ENCODE measurements at regions not wholly inside any gene's neighbourhood (a gene's known extent, or its start where the extent isn't known, plus 50 kb on each side); places are given as distances from the start of the nearest gene placed in this dataset.
"Not testable (repeated sequence)": the region's sequence is repeated elsewhere in the genome, so short reads cannot be mapped to it uniquely, and the experiment has no call there.

GRCh38 chr15:69675731-69676130, 223.1 kb downstream of the RPLP1 start:
- no peak overlapping the region for H3K27ac ChIP-seq (ENCODE audit: insufficient read depth, low read length)
- no peaks in the 10 kb centered on the region for H3K4me1 ChIP-seq (ENCODE audit: control insufficient read depth, extremely low read depth, insufficient read depth, low read length)
- H3K36me3 ChIP-seq (ENCODE audit: control insufficient read depth, insufficient read depth, low read length) = no peaks in the 10 kb centered on the region
- peaks cover 4% of the 10 kb centered on the region for H3K27me3 ChIP-seq (ENCODE audit: control insufficient read depth, insufficient read depth, low read length)
- H3K4me2 ChIP-seq (ENCODE audit: extremely low read depth, insufficient read depth, low read length) = no peak overlapping the region
- TF ChIP-seq, protein P1, sequence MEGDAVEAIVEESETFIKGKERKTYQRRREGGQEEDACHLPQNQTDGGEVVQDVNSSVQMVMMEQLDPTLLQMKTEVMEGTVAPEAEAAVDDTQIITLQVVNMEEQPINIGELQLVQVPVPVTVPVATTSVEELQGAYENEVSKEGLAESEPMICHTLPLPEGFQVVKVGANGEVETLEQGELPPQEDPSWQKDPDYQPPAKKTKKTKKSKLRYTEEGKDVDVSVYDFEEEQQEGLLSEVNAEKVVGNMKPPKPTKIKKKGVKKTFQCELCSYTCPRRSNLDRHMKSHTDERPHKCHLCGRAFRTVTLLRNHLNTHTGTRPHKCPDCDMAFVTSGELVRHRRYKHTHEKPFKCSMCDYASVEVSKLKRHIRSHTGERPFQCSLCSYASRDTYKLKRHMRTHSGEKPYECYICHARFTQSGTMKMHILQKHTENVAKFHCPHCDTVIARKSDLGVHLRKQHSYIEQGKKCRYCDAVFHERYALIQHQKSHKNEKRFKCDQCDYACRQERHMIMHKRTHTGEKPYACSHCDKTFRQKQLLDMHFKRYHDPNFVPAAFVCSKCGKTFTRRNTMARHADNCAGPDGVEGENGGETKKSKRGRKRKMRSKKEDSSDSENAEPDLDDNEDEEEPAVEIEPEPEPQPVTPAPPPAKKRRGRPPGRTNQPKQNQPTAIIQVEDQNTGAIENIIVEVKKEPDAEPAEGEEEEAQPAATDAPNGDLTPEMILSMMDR (conservative IDR thresholded peaks at IDR 0.05 in 1 of 2, IDR thresholded peaks at IDR 0.05 in 1 of 2; ENCODE audit: low read depth in 1 of 2, low read length in 2 of 2) = no peak
- TF ChIP-seq EZH2 (IDR thresholded peaks at IDR 0.05; ENCODE audit: low read length, missing control alignments) = no peak
- H4K20me1 ChIP-seq (ENCODE audit: control insufficient read depth, extremely low read depth, insufficient read depth, low read length) = no peaks in the 10 kb centered on the region
- no peak overlapping the region for H2AFZ ChIP-seq (ENCODE audit: low read length)
- no peaks in the 10 kb centered on the region for H3K79me2 ChIP-seq (ENCODE audit: control insufficient read depth, insufficient read depth, low read length)
- H3K9me3 ChIP-seq (ENCODE audit: control insufficient read depth, insufficient read depth, low read depth, low read length) = no peaks in the 10 kb centered on the region
- no peak for DNase-seq (ENCODE audit: low read depth in 2 of 2)
- no peak overlapping the region for H3K4me3 ChIP-seq (replicated peaks in 1 of 4; ENCODE audit: control extremely low read depth in 1 of 4, insufficient read depth in 1 of 4, low read depth in 3 of 4, low read length in 4 of 4)
- H3K9ac ChIP-seq (ENCODE audit: insufficient read depth, low read length) = no peak overlapping the region

DNA sequence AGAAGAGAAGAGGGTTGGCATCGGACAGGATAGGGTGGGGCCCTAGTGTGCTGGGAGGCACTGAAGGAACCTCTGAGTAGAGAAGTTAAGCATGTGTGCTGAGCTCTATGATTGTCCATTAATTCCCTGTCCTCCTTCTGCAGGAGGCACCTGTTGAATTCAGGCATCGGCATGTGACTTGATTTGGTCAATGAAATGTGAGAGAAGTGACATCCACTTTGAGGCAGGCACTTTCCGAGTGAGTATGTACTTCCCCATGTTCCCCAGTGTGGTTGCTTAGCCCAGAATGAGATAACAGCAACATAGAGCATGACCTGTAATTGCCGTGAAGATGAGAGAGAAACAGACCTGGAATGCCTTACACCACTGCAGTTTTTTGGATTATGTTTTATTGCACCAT, 224.8 kb downstream of the RPLP1 start:
- TF ChIP-seq, protein P1 (conservative IDR thresholded peaks at IDR 0.05 in 1 of 2, IDR thresholded peaks at IDR 0.05 in 1 of 2; ENCODE audit: low read depth in 1 of 2, low read length in 2 of 2) = no peak
- TF ChIP-seq EZH2 (IDR thresholded peaks at IDR 0.05; ENCODE audit: low read length, missing control alignments) = no peak
- Histone ChIP-seq H3K9ac (ENCODE audit: insufficient read depth, low read length) (no peak overlapping the region), H3K27ac (ENCODE audit: insufficient read depth, low read length) (no peak overlapping the region), H3K36me3 (ENCODE audit: control insufficient read depth, insufficient read depth, low read length) (no peaks in the 10 kb centered on the region), H3K79me2 (ENCODE audit: control insufficient read depth, insufficient read depth, low read length) (no peaks in the 10 kb centered on the region), H3K9me3 (ENCODE audit: control insufficient read depth, insufficient read depth, low read depth, low read length) (no peaks in the 10 kb centered on the region), H4K20me1 (ENCODE audit: control insufficient read depth, extremely low read depth, insufficient read depth, low read length) (no peaks in the 10 kb centered on the region), H3K27me3 (ENCODE audit: control insufficient read depth, insufficient read depth, low read length) (peaks cover 4% of the 10 kb centered on the region), H3K4me2 (ENCODE audit: extremely low read depth, insufficient read depth, low read length) (no peak overlapping the region), H3K4me1 (ENCODE audit: control insufficient read depth, extremely low read depth, insufficient read depth, low read length) (no peaks in the 10 kb centered on the region), H3K4me3 (replicated peaks in 1 of 4; ENCODE audit: control extremely low read depth in 1 of 4, insufficient read depth in 1 of 4, low read depth in 3 of 4, low read length in 4 of 4) (no peak overlapping the region), H2AFZ (ENCODE audit: low read length) (no peak overlapping the region)
- no peak for DNase-seq (ENCODE audit: low read depth in 2 of 2)

DNA sequence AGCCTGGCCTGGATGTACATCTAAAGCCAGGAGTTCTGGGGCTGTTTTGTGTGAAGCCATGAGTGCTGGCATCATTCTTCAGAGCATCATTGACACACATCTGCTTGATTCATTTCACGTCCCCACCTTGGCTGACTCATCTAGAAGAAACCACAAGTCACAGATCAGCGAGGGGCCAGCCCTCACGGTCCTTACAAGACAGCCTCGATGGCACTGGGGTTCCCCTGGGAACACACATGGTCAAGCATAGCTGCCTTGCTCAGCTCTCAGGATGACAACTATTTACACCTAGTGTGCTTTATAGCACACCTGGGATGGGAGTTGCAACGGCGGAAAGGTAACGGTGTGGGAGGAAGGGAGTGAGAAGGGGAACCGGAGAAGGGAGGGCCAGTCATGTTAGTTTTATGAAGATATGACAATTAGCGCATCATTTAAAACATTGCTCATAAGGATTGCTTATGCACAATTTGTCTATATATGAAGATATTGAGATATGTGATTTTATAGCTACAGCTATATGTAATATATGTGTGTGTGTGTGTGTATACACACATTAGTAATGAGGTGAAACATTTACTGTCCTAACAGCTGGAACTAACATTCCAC, 227.1 kb downstream of the RPLP1 start:
- Histone ChIP-seq H4K20me1 (ENCODE audit: control insufficient read depth, extremely low read depth, insufficient read depth, low read length) (no peaks in the 10 kb centered on the region), H3K36me3 (ENCODE audit: control insufficient read depth, insufficient read depth, low read length) (no peaks in the 10 kb centered on the region), H3K79me2 (ENCODE audit: control insufficient read depth, insufficient read depth, low read length) (no peaks in the 10 kb centered on the region), H3K4me1 (ENCODE audit: control insufficient read depth, extremely low read depth, insufficient read depth, low read length) (no peaks in the 10 kb centered on the region), H3K9ac (ENCODE audit: insufficient read depth, low read length) (no peak overlapping the region), H3K27ac (ENCODE audit: insufficient read depth, low read length) (no peak overlapping the region), H2AFZ (ENCODE audit: low read length) (no peak overlapping the region), H3K9me3 (ENCODE audit: control insufficient read depth, insufficient read depth, low read depth, low read length) (no peaks in the 10 kb centered on the region), H3K27me3 (ENCODE audit: control insufficient read depth, insufficient read depth, low read length) (peaks cover 4% of the 10 kb centered on the region), H3K4me2 (ENCODE audit: extremely low read depth, insufficient read depth, low read length) (no peak overlapping the region), H3K4me3 (replicated peaks in 1 of 4; ENCODE audit: control extremely low read depth in 1 of 4, insufficient read depth in 1 of 4, low read depth in 3 of 4, low read length in 4 of 4) (no peak overlapping the region)
- no peak for DNase-seq (ENCODE audit: low read depth in 2 of 2)
- TF ChIP-seq, protein P1 (conservative IDR thresholded peaks at IDR 0.05 in 1 of 2, IDR thresholded peaks at IDR 0.05 in 1 of 2; ENCODE audit: low read depth in 1 of 2, low read length in 2 of 2) = no peak
- no peak for TF ChIP-seq EZH2 (IDR thresholded peaks at IDR 0.05; ENCODE audit: low read length, missing control alignments)

GRCh38 chr15:69684823-69685222, 232.2 kb downstream of the RPLP1 start:
- H3K4me2 ChIP-seq (ENCODE audit: extremely low read depth, insufficient read depth, low read length) = not testable (repeated sequence)

More at GRCh38 chr15:69684823-69685222, 232.2 kb downstream of the RPLP1 start:
- H3K9me3 ChIP-seq (ENCODE audit: control insufficient read depth, insufficient read depth, low read depth, low read length); H3K79me2 ChIP-seq (ENCODE audit: control insufficient read depth, insufficient read depth, low read length); H3K9ac ChIP-seq (ENCODE audit: insufficient read depth, low read length); H4K20me1 ChIP-seq (ENCODE audit: control insufficient read depth, extremely low read depth, insufficient read depth, low read length); DNase-seq (ENCODE audit: low read depth in 2 of 2); H2AFZ ChIP-seq (ENCODE audit: low read length); H3K4me1 ChIP-seq (ENCODE audit: control insufficient read depth, extremely low read depth, insufficient read depth, low read length); H3K27me3 ChIP-seq (ENCODE audit: control insufficient read depth, insufficient read depth, low read length); H3K36me3 ChIP-seq (ENCODE audit: control insufficient read depth, insufficient read depth, low read length); H3K4me3 ChIP-seq (replicated peaks in 1 of 4; ENCODE audit: control extremely low read depth in 1 of 4, insufficient read depth in 1 of 4, low read depth in 3 of 4, low read length in 4 of 4); H3K27ac ChIP-seq (ENCODE audit: insufficient read depth, low read length): not testable (repeated sequence)
